ENCODE measurements at regions not wholly inside any gene's neighbourhood (a gene's known extent, or its start where the extent isn't known, plus 50 kb on each side); places are given as distances from the start of the nearest gene placed in this dataset.
A peak's percentile ranks its signal among the peaks of the same experiment; 100 is the strongest.

GRCh38 chr16:5635331-5635730 lies 537.7 kb upstream of the EEF2KMT start:
- no peak for TF ChIP-seq CTCF (IDR thresholded peaks at IDR 0.05; ENCODE audit: control extremely low read depth, extremely low read depth, low read depth, missing control alignments)
- DNase-seq (ENCODE audit: extremely low spot score) = no peak
- POLR2A ChIA-PET = no interaction called here
- CTCF ChIA-PET = interaction anchor here (3.0 to 6.7 kb wide), 2 partner anchors 7 to 18 kb away, joined by 14 to 48 read pairs; no protein-coding TSS in a partner anchor

GRCh38 chr16:5634666-5635180 lies 537.1 kb upstream of the EEF2KMT start:
- DNase-seq (ENCODE audit: extremely low spot score) = no peak
- ChIA-PET POLR2A (no interaction called here), CTCF (interaction anchor here (1.1 to 6.7 kb wide), 3 partner anchors 8 to 419 kb away, joined by 3 to 48 read pairs (median 14); no protein-coding TSS in a partner anchor)
- TF ChIP-seq CTCF (IDR thresholded peaks at IDR 0.05; ENCODE audit: control extremely low read depth, extremely low read depth, low read depth, missing control alignments) = no peak

GRCh38 chr16:5633845-5634440 lies 536.3 kb upstream of the EEF2KMT start:
- POLR2A ChIA-PET = no interaction called here
- CTCF ChIA-PET = interaction anchor here (1.1 to 6.7 kb wide), 3 partner anchors 9 to 418 kb away, joined by 3 to 48 read pairs (median 14); no protein-coding TSS in a partner anchor
- TF ChIP-seq CTCF (IDR thresholded peaks at IDR 0.05; ENCODE audit: control extremely low read depth, extremely low read depth, low read depth, missing control alignments) = peak; percentile 35
- DNase-seq (ENCODE audit: extremely low spot score) = peak; percentile 46

- DNase-seq (ENCODE audit: extremely low spot score) = no peak
- TF ChIP-seq CTCF (IDR thresholded peaks at IDR 0.05; ENCODE audit: control extremely low read depth, extremely low read depth, low read depth, missing control alignments) = no peak
- ChIA-PET CTCF (no interaction called here), POLR2A (no interaction called here)
These were observed 524.8 kb upstream of the EEF2KMT start for GRCh38 chr16:5622234-5622884.

- DNase-seq (ENCODE audit: extremely low spot score) = no peak
- ChIA-PET CTCF (no interaction called here), POLR2A (no interaction called here)
- no peak for TF ChIP-seq CTCF (IDR thresholded peaks at IDR 0.05; ENCODE audit: control extremely low read depth, extremely low read depth, low read depth, missing control alignments)
These were observed 524.2 kb upstream of the EEF2KMT start for GRCh38 chr16:5621826-5622225.

GRCh38 chr16:5619304-5619703 lies 521.7 kb upstream of the EEF2KMT start:
- TF ChIP-seq CTCF (IDR thresholded peaks at IDR 0.05; ENCODE audit: control extremely low read depth, extremely low read depth, low read depth, missing control alignments) = no peak
- CTCF ChIA-PET = interaction anchor here (1.1 to 6.8 kb wide), 3 partner anchors 10 to 379 kb away, joined by 3 to 48 read pairs (median 3); no protein-coding TSS in a partner anchor
- POLR2A ChIA-PET = no interaction called here
- no peak for DNase-seq (ENCODE audit: extremely low spot score)
